Testis (tissue), 2 donors: ENCODE measurements at regions not wholly inside any gene's neighbourhood (a gene's known extent, or its start where the extent isn't known, plus 50 kb on each side); places are given as distances from the start of the nearest gene placed in this dataset.

Experiments
- DNase-seq: peaks from one replicate; pipeline ENCODE4 v3.0.0-alpha.2; 2019
- H3K27ac ChIP-seq, 2 donors: fragments of 200-600 bp; sonication (generic); one replicate each; pipeline ENCODE4 v1.5.1; 2019
- H3K27me3 ChIP-seq: fragments of 200-600 bp; sonication (generic); one replicate; pipeline ENCODE4 v1.5.1; 2019
- H3K36me3 ChIP-seq: fragments of 200-600 bp; sonication (generic); one replicate; pipeline ENCODE4 v1.5.1; 2017; ENCODE audit warnings: low read depth; ENCODE audit errors: missing control alignments
- H3K4me1 ChIP-seq: fragments of 200-600 bp; sonication (generic); one replicate; pipeline ENCODE4 v1.5.1; 2019
- H3K4me3 ChIP-seq, 2 donors: fragments of 200-600 bp; sonication (generic); one replicate each; pipeline ENCODE4 v1.5.1; 2017 to 2019
- H3K9me3 ChIP-seq: fragments of 200-600 bp; sonication (generic); one replicate; pipeline ENCODE4 v1.5.1; 2017
- CTCF ChIP-seq, 3 experiments: fragments of 450-650 bp in 2 of 3; fragments of 200-600 bp in 1 of 3; sonication (generic) in 1 of 3; IDR thresholded peaks; one replicate each; pipeline ENCODE4 v1.5.1; 2016 to 2019; ENCODE audit warnings: antibody characterized with exemption in 3 of 3, mild to moderate bottlenecking in 2 of 3, moderate library complexity in 1 of 3
- POLR2A ChIP-seq: fragments of 450-650 bp; IDR thresholded peaks from one replicate; pipeline ENCODE4 v1.6.1; 2017; ENCODE audit warnings: antibody characterized with exemption, mild to moderate bottlenecking, moderate library complexity
- WGBS, 2 donors: methylation state at CpG; one replicate each; pipeline ENCODE4 v1.1.5; 2018; 5-methylcytosine and 5-hydroxymethylcytosine counted together
- intact Hi-C: fragments of 100-400 bp; cut with DNase I; formaldehyde crosslinking; loops from one replicate; pipeline ENCODE4 v1.15.1; 2023; ENCODE audit warnings: low total_unique reads

DNA sequence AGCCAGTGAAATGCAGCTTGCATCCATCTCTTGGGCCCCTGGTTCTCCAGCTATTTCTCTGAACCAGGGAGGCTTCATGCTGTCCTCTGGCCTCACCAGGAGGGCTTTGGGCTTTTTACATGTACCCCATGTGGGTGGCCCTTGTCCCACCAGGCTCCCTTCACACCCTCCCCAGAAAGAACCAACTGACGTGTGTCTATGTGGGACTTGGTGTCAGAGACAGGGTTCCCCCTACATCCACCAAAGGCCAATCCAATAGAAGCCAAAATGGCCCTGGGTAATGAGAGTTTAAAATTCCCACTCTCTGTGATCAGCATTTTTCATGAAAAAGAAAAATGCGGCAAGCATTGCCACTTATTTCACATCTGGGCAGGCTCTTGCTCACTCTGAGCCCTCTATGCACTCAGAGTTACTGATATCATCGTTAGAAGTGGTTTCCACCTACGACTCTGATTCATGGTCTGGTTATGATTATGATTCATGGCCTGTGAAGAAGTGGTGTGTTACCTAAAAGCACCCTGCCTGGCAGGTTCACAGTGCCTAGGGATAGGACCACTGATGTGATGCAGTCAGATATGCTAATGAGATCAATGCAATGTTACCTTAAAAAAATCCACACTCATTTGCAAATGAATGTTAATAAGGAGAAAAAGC, 133.5 kb downstream of the BUB3 start:
- intact Hi-C loops, result no loop called here

DNA sequence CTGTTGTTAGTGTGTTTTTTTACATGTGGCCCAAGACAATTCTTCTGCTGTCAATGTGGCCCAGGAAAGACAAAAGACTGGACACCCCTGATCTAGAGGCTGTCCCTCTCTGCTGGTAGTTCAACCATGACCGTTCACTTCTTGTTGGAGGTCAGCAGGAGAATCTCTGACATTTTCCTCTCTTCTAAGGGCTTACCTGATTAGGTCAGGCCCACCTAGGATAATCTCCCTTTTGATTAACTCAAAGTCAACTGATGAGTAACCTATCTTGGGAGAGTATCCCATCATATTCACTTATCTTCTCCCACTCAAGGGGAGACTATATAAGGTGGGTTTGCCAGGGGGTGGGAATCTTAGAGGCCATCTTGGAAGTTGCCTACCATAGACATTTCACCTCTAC, 135.2 kb downstream of the BUB3 start:
- TF ChIP-seq CTCF (IDR thresholded peaks at IDR 0.05) (no peak), POLR2A (no peak)
- Histone ChIP-seq H3K9me3 (no peaks in the 10 kb centered on the region), H3K4me1 (no peaks in the 10 kb centered on the region), H3K36me3 (no peaks in the 10 kb centered on the region), H3K4me3 (no peak overlapping the region), H3K27me3 (no peaks in the 10 kb centered on the region), H3K27ac (no peak overlapping the region)
- DNase-seq, result no peak
- intact Hi-C loops, result no loop called here
- WGBS, 2 donors, result 84 to 88% methylated on average over 1 of the region's 1 CpG

More for the DNA sequence above, 133.5 kb downstream of the BUB3 start:
- no peaks in the 10 kb centered on the region for H3K9me3 ChIP-seq
- no peaks in the 10 kb centered on the region for H3K36me3 ChIP-seq
- WGBS, 2 donors, result 73 to 82% methylated on average over 4 of the region's 4 CpGs
- TF ChIP-seq POLR2A (no peak), CTCF (IDR thresholded peaks at IDR 0.05) (no peak)
- no peak for DNase-seq
- H3K4me1 ChIP-seq, result no peaks in the 10 kb centered on the region
- no peaks in the 10 kb centered on the region for H3K27me3 ChIP-seq
- H3K27ac ChIP-seq, result no peak overlapping the region
- no peak overlapping the region for H3K4me3 ChIP-seq

DNA sequence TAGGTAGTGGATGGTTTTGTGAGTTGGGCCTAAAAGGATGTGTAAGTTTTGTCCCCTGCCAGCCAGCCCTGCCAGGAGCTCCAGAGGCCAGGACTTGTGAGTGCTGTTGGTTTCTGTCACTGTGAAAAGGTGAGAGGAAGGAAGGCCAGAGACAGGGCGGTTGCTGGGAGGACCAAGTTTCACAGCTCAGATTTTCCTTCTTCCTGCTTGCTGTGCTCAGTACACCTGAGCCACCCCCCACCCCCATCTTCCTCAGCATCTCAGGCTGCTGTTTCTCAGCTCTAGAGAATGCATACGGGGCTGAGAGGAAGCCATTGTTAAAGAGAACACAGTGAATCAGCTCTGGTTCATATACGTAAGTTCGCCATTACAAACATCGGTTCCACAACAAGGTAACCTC, 139.9 kb downstream of the BUB3 start:
- H3K9me3 ChIP-seq, result no peaks in the 10 kb centered on the region
- H3K27ac ChIP-seq, result no peak overlapping the region
- H3K4me1 ChIP-seq, result no peaks in the 10 kb centered on the region
- no peak overlapping the region for H3K4me3 ChIP-seq
- WGBS, 2 donors, result 91 to 92% methylated on average over 5 of the region's 5 CpGs
- H3K36me3 ChIP-seq, result no peaks in the 10 kb centered on the region
- intact Hi-C loops, result no loop called here
- no peaks in the 10 kb centered on the region for H3K27me3 ChIP-seq
- DNase-seq, result no peak
- TF ChIP-seq CTCF (IDR thresholded peaks at IDR 0.05) (no peak), POLR2A (no peak)

GRCh38 chr10:123294886-123295285, 140.7 kb downstream of the BUB3 start:
- Histone ChIP-seq H3K9me3 (no peaks in the 10 kb centered on the region), H3K36me3 (no peaks in the 10 kb centered on the region), H3K4me1 (no peaks in the 10 kb centered on the region), H3K27me3 (no peaks in the 10 kb centered on the region), H3K27ac (no peak overlapping the region), H3K4me3 (no peak overlapping the region)
- intact Hi-C loops, result no loop called here
- TF ChIP-seq POLR2A (no peak), CTCF (IDR thresholded peaks at IDR 0.05) (no peak)
- DNase-seq, result no peak
- 88 to 90% methylated on average over 4 of the region's 4 CpGs for WGBS, 2 donors

GRCh38 chr10:123295644-123296043, 141.4 kb downstream of the BUB3 start:
- no peaks in the 10 kb centered on the region for H3K36me3 ChIP-seq
- no peaks in the 10 kb centered on the region for H3K27me3 ChIP-seq
- H3K27ac ChIP-seq, result no peak overlapping the region
- WGBS, 2 donors, result 100% methylated on average over 1 of the region's 1 CpG
- no peak overlapping the region for H3K4me3 ChIP-seq
- no peaks in the 10 kb centered on the region for H3K4me1 ChIP-seq
- intact Hi-C loops, result no loop called here
- no peak for TF ChIP-seq POLR2A
- DNase-seq, result no peak
- H3K9me3 ChIP-seq, result no peaks in the 10 kb centered on the region
